ENCODE measurements at regions not wholly inside any gene's neighbourhood (a gene's known extent, or its start where the extent isn't known, plus 50 kb on each side); places are given as distances from the start of the nearest gene placed in this dataset.
"Not testable (repeated sequence)": the region's sequence is repeated elsewhere in the genome, so short reads cannot be mapped to it uniquely, and the experiment has no call there.

DNA sequence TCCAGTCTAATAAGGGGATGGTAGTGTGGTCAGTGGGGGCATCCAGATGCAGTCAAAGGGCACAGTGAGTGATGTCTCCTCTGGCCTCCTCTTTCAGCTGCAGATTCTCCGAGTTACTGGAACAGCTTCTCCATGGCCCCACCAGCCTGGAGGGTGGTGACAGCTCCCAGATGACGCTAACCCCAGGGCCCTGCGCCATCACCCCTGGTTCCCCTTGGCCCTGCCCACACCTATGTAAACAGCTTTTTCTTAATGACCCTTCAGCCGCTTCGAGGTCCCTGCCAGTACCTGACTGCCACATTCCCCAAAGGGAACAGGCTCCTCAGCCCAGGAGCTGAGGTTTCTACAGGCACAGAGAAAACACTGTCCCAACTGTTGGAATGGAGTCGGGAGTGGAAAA is 235.0 kb downstream of the POTED start:
- TF ChIP-seq, protein P1, sequence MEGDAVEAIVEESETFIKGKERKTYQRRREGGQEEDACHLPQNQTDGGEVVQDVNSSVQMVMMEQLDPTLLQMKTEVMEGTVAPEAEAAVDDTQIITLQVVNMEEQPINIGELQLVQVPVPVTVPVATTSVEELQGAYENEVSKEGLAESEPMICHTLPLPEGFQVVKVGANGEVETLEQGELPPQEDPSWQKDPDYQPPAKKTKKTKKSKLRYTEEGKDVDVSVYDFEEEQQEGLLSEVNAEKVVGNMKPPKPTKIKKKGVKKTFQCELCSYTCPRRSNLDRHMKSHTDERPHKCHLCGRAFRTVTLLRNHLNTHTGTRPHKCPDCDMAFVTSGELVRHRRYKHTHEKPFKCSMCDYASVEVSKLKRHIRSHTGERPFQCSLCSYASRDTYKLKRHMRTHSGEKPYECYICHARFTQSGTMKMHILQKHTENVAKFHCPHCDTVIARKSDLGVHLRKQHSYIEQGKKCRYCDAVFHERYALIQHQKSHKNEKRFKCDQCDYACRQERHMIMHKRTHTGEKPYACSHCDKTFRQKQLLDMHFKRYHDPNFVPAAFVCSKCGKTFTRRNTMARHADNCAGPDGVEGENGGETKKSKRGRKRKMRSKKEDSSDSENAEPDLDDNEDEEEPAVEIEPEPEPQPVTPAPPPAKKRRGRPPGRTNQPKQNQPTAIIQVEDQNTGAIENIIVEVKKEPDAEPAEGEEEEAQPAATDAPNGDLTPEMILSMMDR (conservative IDR thresholded peaks at IDR 0.05; ENCODE audit: low read length): not testable (repeated sequence)
- not testable (repeated sequence) for TF ChIP-seq EZH2phosphoT487 (IDR thresholded peaks at IDR 0.05; ENCODE audit: borderline replicate concordance)

Measured in Loucy (cell line).